GM19395 (cell line): ENCODE measurements at regions not wholly inside any gene's neighbourhood (a gene's known extent, or its start where the extent isn't known, plus 50 kb on each side); places are given as distances from the start of the nearest gene placed in this dataset.

ENCODE experiments used
- ATAC-seq: cut with Tn5 transposase; IDR thresholded peaks from one replicate; pipeline ENCODE4 v1.9.1; 2021; ENCODE audit warnings: mild to moderate bottlenecking, moderate library complexity; ENCODE audit not compliant: unreplicated experiment

GRCh38 chr16:79543219-79543618 lies 57.3 kb downstream of the MAF start:
- ATAC-seq, result no peak

GRCh38 chr16:79542237-79542774 lies 58.2 kb downstream of the MAF start:
- ATAC-seq, result no peak

- ATAC-seq, result no peak
Measured at GRCh38 chr16:79540825-79541595, 59.5 kb downstream of the MAF start.

- no peak for ATAC-seq
Measured at GRCh38 chr16:79537584-79537983, 63.0 kb downstream of the MAF start.

- no peak for ATAC-seq
Measured at GRCh38 chr16:79536958-79537357, 63.6 kb downstream of the MAF start.

GRCh38 chr16:79535130-79535529 lies 65.4 kb downstream of the MAF start:
- ATAC-seq, result no peak

GRCh38 chr16:79534143-79534542 lies 66.4 kb downstream of the MAF start:
- no peak for ATAC-seq

GRCh38 chr16:79533292-79533691 lies 67.2 kb downstream of the MAF start:
- ATAC-seq, result no peak

GRCh38 chr16:79532785-79533184 lies 67.8 kb downstream of the MAF start:
- no peak for ATAC-seq

GRCh38 chr16:79532273-79532672 lies 68.3 kb downstream of the MAF start:
- ATAC-seq, result no peak

GRCh38 chr16:79528338-79528737 lies 72.2 kb downstream of the MAF start:
- ATAC-seq, result no peak

- ATAC-seq, result no peak
Measured at GRCh38 chr16:79523971-79524370, 76.6 kb downstream of the MAF start.

GRCh38 chr16:79519448-79519847 lies 81.1 kb downstream of the MAF start:
- no peak for ATAC-seq

- ATAC-seq, result no peak
Measured at GRCh38 chr16:79517156-79517555, 83.4 kb downstream of the MAF start.

GRCh38 chr16:79510879-79511278 lies 89.7 kb downstream of the MAF start:
- no peak for ATAC-seq

- no peak for ATAC-seq
Measured at GRCh38 chr16:79509906-79510305, 90.6 kb downstream of the MAF start.

GRCh38 chr16:79509211-79509631 lies 91.3 kb downstream of the MAF start:
- ATAC-seq, result no peak

GRCh38 chr16:79508294-79508693 lies 92.2 kb downstream of the MAF start:
- ATAC-seq, result no peak

- ATAC-seq, result no peak
Measured at GRCh38 chr16:79505344-79505743, 95.2 kb downstream of the MAF start.

GRCh38 chr16:79503511-79503910 lies 97.0 kb downstream of the MAF start:
- ATAC-seq, result no peak

GRCh38 chr16:79501446-79501845 lies 99.1 kb downstream of the MAF start:
- ATAC-seq, result no peak

- no peak for ATAC-seq
Measured at GRCh38 chr16:79500866-79501265, 99.7 kb downstream of the MAF start.

GRCh38 chr16:79500286-79500685 lies 100.3 kb downstream of the MAF start:
- no peak for ATAC-seq
